WTC11 (cell line): ENCODE measurements at regions not wholly inside any gene's neighbourhood (a gene's known extent, or its start where the extent isn't known, plus 50 kb on each side); places are given as distances from the start of the nearest gene placed in this dataset.

Source experiments
- ATAC-seq: fragments of 200-7000 bp; cut with Tn5 transposase; 2 replicates; pipeline ENCODE4 v1.10.0; 2021; ENCODE audit warnings: mild to moderate bottlenecking, moderate library complexity
- CTCF ChIA-PET: fragments of 300-600 bp; sonication (Branson Sonifier 250); formaldehyde crosslinking; loops from one replicate; lab custom pipeline; 2021; ENCODE audit warnings: antibody characterized with exemption; lab: Charles Lee
- POLR2A ChIA-PET: fragments of 350-600 bp; sonication (Branson Sonifier 250); formaldehyde crosslinking; loops from one replicate; lab custom pipeline; 2021; ENCODE audit warnings: antibody characterized with exemption; lab: Charles Lee
- DNase-seq: peaks from one replicate; pipeline ENCODE4 v3.0.0; 2021; ENCODE audit warnings: low spot score
- H3K27ac Mint-ChIP-seq: 2 replicates; pipeline ENCODE4 v1.8.0; 2021; ENCODE audit warnings: mixed read lengths
- H3K27me3 Mint-ChIP-seq: 2 replicates; pipeline ENCODE4 v1.8.0; 2021; ENCODE audit warnings: low read depth, mild to moderate bottlenecking, moderate library complexity, mixed read lengths
- H3K36me3 Mint-ChIP-seq: 2 replicates; pipeline ENCODE4 v1.8.0; 2021; ENCODE audit warnings: mixed read lengths
- H3K4me1 Mint-ChIP-seq: 2 replicates; pipeline ENCODE4 v1.8.0; 2022; ENCODE audit warnings: mixed read lengths
- H3K4me3 Mint-ChIP-seq: 2 replicates; pipeline ENCODE4 v1.8.0; 2021; ENCODE audit warnings: mild to moderate bottlenecking, moderate library complexity, mixed read lengths
- H3K9me3 Mint-ChIP-seq: 2 replicates; pipeline ENCODE4 v1.8.0; 2021; ENCODE audit warnings: mixed read lengths
- ARID4B ChIP-seq: sonication (generic); formaldehyde crosslinking; IDR thresholded peaks from 2 replicates; pipeline ENCODE4 v1.8.0; 2023; ENCODE audit warnings: missing genetic modification reagents, mild to moderate bottlenecking, borderline replicate concordance
- ATF3 ChIP-seq: sonication (generic); formaldehyde crosslinking; conservative IDR thresholded peaks from 2 replicates; pipeline ENCODE4 v1.8.1; 2022; ENCODE audit warnings: mild to moderate bottlenecking, missing genetic modification reagents
- CBFB ChIP-seq: sonication (generic); formaldehyde crosslinking; IDR thresholded peaks from 2 replicates; pipeline ENCODE4 v1.8.1; 2022; ENCODE audit warnings: mild to moderate bottlenecking, low read depth, missing genetic modification reagents
- EMX1 ChIP-seq: fragments of 250-450 bp; sonication (Bioruptor Pico); IDR thresholded peaks from 2 replicates; pipeline ENCODE4 v1.8.0; 2021; ENCODE audit warnings: mild to moderate bottlenecking
- ERG ChIP-seq: fragments of 250-450 bp; sonication (Bioruptor Pico); IDR thresholded peaks from 2 replicates; pipeline ENCODE4 v1.8.0; 2021; ENCODE audit warnings: mild to moderate bottlenecking
- ETV6 ChIP-seq: sonication (generic); formaldehyde crosslinking; IDR thresholded peaks from 2 replicates; pipeline ENCODE4 v1.8.1; 2022; ENCODE audit warnings: mild to moderate bottlenecking, missing genetic modification reagents
- GABPB1 ChIP-seq: sonication (generic); formaldehyde crosslinking; IDR thresholded peaks from 2 replicates; pipeline ENCODE4 v1.8.1; 2023; ENCODE audit warnings: mild to moderate bottlenecking, missing genetic modification reagents
- GTF2I ChIP-seq: fragments of 250-450 bp; sonication (Bioruptor Pico); conservative IDR thresholded peaks from 2 replicates; pipeline ENCODE4 v1.4.0; 2021; ENCODE audit warnings: mild to moderate bottlenecking
- IRF1 ChIP-seq: sonication (generic); formaldehyde crosslinking; IDR thresholded peaks from 2 replicates; pipeline ENCODE4 v1.8.0; 2023; ENCODE audit warnings: missing genetic modification reagents
- IRF2 ChIP-seq: sonication (generic); formaldehyde crosslinking; IDR thresholded peaks from 2 replicates; pipeline ENCODE4 v1.8.0; 2022; ENCODE audit warnings: low read depth, missing genetic modification reagents, borderline replicate concordance
- JUN ChIP-seq: sonication (generic); formaldehyde crosslinking; IDR thresholded peaks from 2 replicates; pipeline ENCODE4 v1.8.0; 2023; ENCODE audit warnings: mild to moderate bottlenecking, missing genetic modification reagents
- MLX ChIP-seq: sonication (generic); formaldehyde crosslinking; IDR thresholded peaks from 2 replicates; pipeline ENCODE4 v1.8.1; 2023; ENCODE audit warnings: mild to moderate bottlenecking, missing genetic modification reagents, moderate library complexity
- MYBL2 ChIP-seq: sonication (generic); formaldehyde crosslinking; IDR thresholded peaks from 2 replicates; pipeline ENCODE4 v1.8.1; 2023; ENCODE audit warnings: mild to moderate bottlenecking, moderate library complexity, missing genetic modification reagents
- NFATC4 ChIP-seq: fragments of 250-450 bp; sonication (Bioruptor Pico); IDR thresholded peaks from 2 replicates; pipeline ENCODE4 v1.9.0; 2021; ENCODE audit warnings: mild to moderate bottlenecking
- OVOL2 ChIP-seq: fragments of 250-450 bp; sonication (Bioruptor Pico); IDR thresholded peaks from 2 replicates; pipeline ENCODE4 v1.9.0; 2021; ENCODE audit warnings: mild to moderate bottlenecking, borderline replicate concordance
- SP1 ChIP-seq: sonication (generic); formaldehyde crosslinking; conservative IDR thresholded peaks from 2 replicates; pipeline ENCODE4 v1.8.1; 2022; ENCODE audit warnings: missing genetic modification reagents
- TCF7 ChIP-seq: sonication (generic); formaldehyde crosslinking; IDR thresholded peaks from 2 replicates; pipeline ENCODE4 v1.8.0; 2022; ENCODE audit warnings: mild to moderate bottlenecking, low read depth, missing genetic modification reagents, moderate library complexity
- TEAD1 ChIP-seq: sonication (generic); formaldehyde crosslinking; IDR thresholded peaks from 2 replicates; pipeline ENCODE4 v1.8.0; 2022; ENCODE audit warnings: mild to moderate bottlenecking, missing genetic modification reagents
- TP53 ChIP-seq: sonication (generic); formaldehyde crosslinking; IDR thresholded peaks from 2 replicates; pipeline ENCODE4 v1.8.1; 2023; ENCODE audit warnings: mild to moderate bottlenecking, missing genetic modification reagents
- ZBTB21 ChIP-seq: sonication (generic); formaldehyde crosslinking; IDR thresholded peaks from 2 replicates; pipeline ENCODE4 v1.8.1; 2023; ENCODE audit warnings: mild to moderate bottlenecking, missing genetic modification reagents, borderline replicate concordance
- ZNF121 ChIP-seq: sonication (generic); formaldehyde crosslinking; IDR thresholded peaks from 2 replicates; pipeline ENCODE4 v1.8.0; 2023; ENCODE audit warnings: missing genetic modification reagents
- ZNF232 ChIP-seq: sonication (generic); formaldehyde crosslinking; IDR thresholded peaks from 2 replicates; pipeline ENCODE4 v1.8.0; 2022; ENCODE audit warnings: mild to moderate bottlenecking, missing genetic modification reagents
- ZNF416 ChIP-seq: fragments of 250-450 bp; sonication (Bioruptor Pico); IDR thresholded peaks from 2 replicates; pipeline ENCODE4 v1.9.0; 2021; ENCODE audit warnings: mild to moderate bottlenecking, inconsistent platforms
- ZNF512 ChIP-seq: sonication (generic); formaldehyde crosslinking; IDR thresholded peaks from 2 replicates; pipeline ENCODE4 v1.8.1; 2022; ENCODE audit warnings: missing genetic modification reagents, borderline replicate concordance

- TF ChIP-seq ARID4B = no peak
- TF ChIP-seq IRF1 (CRISPR knock-in tag) = no peak
- TF ChIP-seq ZNF416 (CRISPR knock-in tag) = no peak
- TF ChIP-seq ERG (CRISPR knock-in tag) = no peak
- no peak for TF ChIP-seq ZNF121 (CRISPR knock-in tag)
These were observed 315.3 kb downstream of the GADD45G start (continued) for GRCh38 chr9:89920131-89920530.

GRCh38 chr9:89920951-89921350, 316.1 kb downstream of the GADD45G start:
- no peak for TF ChIP-seq SP1 (CRISPR knock-in tag)
- TF ChIP-seq ETV6 = no peak
- TF ChIP-seq GABPB1 (CRISPR knock-in tag) = no peak
- TF ChIP-seq ATF3 (CRISPR knock-in tag) = no peak
- no peak for TF ChIP-seq IRF1 (CRISPR knock-in tag)
- TF ChIP-seq MYBL2 = no peak
- TF ChIP-seq EMX1 = no peak
- TF ChIP-seq GTF2I (CRISPR knock-in tag) = no peak
- no peak for TF ChIP-seq MLX (CRISPR knock-in tag)
- no peak for TF ChIP-seq TEAD1 (CRISPR knock-in tag)
- TF ChIP-seq OVOL2 = no peak
- TF ChIP-seq NFATC4 (CRISPR knock-in tag) = no peak
- TF ChIP-seq TCF7 = no peak
- no peak for TF ChIP-seq CBFB (CRISPR knock-in tag)
- TF ChIP-seq JUN (CRISPR knock-in tag) = no peak
- no peak for TF ChIP-seq ZNF232 (CRISPR knock-in tag)
- no peak for TF ChIP-seq ZBTB21 (CRISPR knock-in tag)
- no peak for TF ChIP-seq ZNF512
- TF ChIP-seq IRF2 = no peak
- no peak for TF ChIP-seq TP53 (CRISPR knock-in tag)
- ATAC-seq (no peak), DNase-seq (no peak)
- H3K27me3 Mint-ChIP-seq = no peaks in the 10 kb centered on the region
- CTCF ChIA-PET = interaction anchor here (0.7 to 3.2 kb wide), 4 partner anchors 178 to 328 kb away, joined by 3 to 17 read pairs (median 6); no protein-coding TSS in a partner anchor
- H3K27ac Mint-ChIP-seq = no peak overlapping the region
- POLR2A ChIA-PET = no interaction called here
- H3K36me3 Mint-ChIP-seq = no peaks in the 10 kb centered on the region
- no peaks in the 10 kb centered on the region for H3K9me3 Mint-ChIP-seq
- H3K4me1 Mint-ChIP-seq = peaks cover 38% of the 10 kb centered on the region
- no peak overlapping the region for H3K4me3 Mint-ChIP-seq
